Vagina (tissue), 2 donors: ENCODE measurements at regions not wholly inside any gene's neighbourhood (a gene's known extent, or its start where the extent isn't known, plus 50 kb on each side); places are given as distances from the start of the nearest gene placed in this dataset.

Experiments
- POLR2A ChIP-seq, 2 donors: fragments of 450-650 bp; IDR thresholded peaks; one replicate each; pipeline ENCODE4 v1.6.1; 2017; ENCODE audit warnings: antibody characterized with exemption in 2 of 2, mild to moderate bottlenecking in 2 of 2, moderate library complexity in 2 of 2
- POLR2AphosphoS5 ChIP-seq, 2 donors: sonication (generic); formaldehyde crosslinking; IDR thresholded peaks; one replicate each; pipeline ENCODE4 v1.9.0; 2017; ENCODE audit warnings: antibody characterized with exemption in 2 of 2, mild to moderate bottlenecking in 2 of 2, low read depth in 1 of 2; ENCODE audit not compliant: insufficient read depth in 1 of 2
- TF ChIP-seq, protein P1 (sequence below), 3 experiments: fragments of 450-650 bp in 2 of 3; fragments of 200-600 bp in 1 of 3; sonication (generic) in 1 of 3; IDR thresholded peaks; one replicate each; pipeline ENCODE4 v1.5.1; 2017 to 2019; ENCODE audit warnings: antibody characterized with exemption in 3 of 3, mild to moderate bottlenecking in 2 of 3, moderate library complexity in 2 of 3

DNA sequence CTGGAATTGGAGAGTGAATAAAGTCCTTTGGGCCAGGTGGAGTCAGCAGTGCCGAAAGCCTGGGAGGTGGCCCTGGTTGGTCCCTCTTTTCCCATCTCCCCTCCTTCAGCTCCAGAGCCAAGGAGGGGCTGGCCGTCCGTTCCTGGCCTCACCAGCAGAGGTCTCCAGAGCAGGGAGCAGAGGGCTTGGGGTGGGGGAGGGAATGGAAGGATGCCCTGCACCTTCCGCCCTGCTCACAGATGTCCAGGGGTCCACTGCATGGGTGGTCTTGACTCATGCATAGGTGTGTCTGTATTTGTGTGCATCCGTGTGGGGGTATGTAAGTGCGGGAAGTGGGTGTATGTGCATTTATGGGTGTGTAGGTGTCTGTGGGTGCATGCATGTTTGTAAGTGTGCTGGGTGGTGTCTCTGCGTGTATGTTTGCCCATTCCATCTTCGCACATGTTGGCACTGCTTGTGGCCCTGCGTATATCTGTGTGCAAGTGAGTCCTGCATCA is 201.8 kb downstream of the ZFP36L2 start:
- TF ChIP-seq, protein P1, sequence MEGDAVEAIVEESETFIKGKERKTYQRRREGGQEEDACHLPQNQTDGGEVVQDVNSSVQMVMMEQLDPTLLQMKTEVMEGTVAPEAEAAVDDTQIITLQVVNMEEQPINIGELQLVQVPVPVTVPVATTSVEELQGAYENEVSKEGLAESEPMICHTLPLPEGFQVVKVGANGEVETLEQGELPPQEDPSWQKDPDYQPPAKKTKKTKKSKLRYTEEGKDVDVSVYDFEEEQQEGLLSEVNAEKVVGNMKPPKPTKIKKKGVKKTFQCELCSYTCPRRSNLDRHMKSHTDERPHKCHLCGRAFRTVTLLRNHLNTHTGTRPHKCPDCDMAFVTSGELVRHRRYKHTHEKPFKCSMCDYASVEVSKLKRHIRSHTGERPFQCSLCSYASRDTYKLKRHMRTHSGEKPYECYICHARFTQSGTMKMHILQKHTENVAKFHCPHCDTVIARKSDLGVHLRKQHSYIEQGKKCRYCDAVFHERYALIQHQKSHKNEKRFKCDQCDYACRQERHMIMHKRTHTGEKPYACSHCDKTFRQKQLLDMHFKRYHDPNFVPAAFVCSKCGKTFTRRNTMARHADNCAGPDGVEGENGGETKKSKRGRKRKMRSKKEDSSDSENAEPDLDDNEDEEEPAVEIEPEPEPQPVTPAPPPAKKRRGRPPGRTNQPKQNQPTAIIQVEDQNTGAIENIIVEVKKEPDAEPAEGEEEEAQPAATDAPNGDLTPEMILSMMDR (IDR thresholded peaks at IDR 0.05) = peak; percentile 48 to 84 (median 76)
- no peak for TF ChIP-seq POLR2A (IDR thresholded peaks at IDR 0.05)
- TF ChIP-seq POLR2AphosphoS5 (IDR thresholded peaks at IDR 0.05; ENCODE audit: insufficient read depth in 1 of 2, low read depth in 1 of 2) = peak in 1 of 2 donors; percentile 45
